ENCODE measurements at regions not wholly inside any gene's neighbourhood (a gene's known extent, or its start where the extent isn't known, plus 50 kb on each side); places are given as distances from the start of the nearest gene placed in this dataset.

DNA sequence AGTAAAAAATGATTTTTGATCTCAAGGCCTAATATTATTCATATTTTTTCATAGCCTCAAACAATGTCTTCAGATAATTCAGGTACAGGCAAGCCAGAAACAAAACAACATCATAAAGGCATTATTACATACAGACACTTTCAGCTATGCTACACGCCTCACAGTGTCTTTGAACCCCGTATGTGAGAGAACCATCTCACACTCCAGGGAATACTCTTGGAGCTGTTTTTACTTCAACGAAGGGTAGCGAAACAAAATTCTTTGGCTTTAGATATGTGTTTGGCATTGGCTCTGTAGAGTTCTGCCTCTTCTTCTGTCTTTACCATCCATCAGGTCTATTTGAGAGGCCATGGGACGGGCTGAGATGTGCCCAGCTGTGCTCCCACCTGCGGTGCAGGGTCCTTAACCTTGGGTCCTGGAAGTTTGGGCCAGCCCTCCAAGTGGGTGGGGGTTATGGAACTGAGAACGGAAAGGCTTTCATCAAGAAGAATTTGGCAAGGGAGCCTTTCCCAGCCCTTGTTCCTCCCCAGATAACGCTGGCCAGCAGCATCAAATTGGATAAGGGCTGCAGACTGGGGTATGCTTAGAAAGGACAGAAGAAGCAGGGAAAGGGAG lies 276.9 kb downstream of the TCF7L2 start:
- Histone ChIP-seq H3K9me2 (ENCODE audit: insufficient read depth, low read length) (no peaks in the 10 kb centered on the region), H3K4me3 (ENCODE audit: low read depth, low read length, poor library complexity, severe bottlenecking) (no peak overlapping the region), H3K4me2 (ENCODE audit: low read length) (no peak overlapping the region), H3K79me2 (ENCODE audit: insufficient read depth, low read depth, low read length) (no peaks in the 10 kb centered on the region), H3K36me3 (ENCODE audit: insufficient read depth, low read length) (no peaks in the 10 kb centered on the region), H3K27ac (ENCODE audit: low read depth, low read length, poor library complexity, severe bottlenecking) (no peak overlapping the region), H2AFZ (ENCODE audit: low read length) (no peak overlapping the region), H3K9me3 (ENCODE audit: low read length) (no peaks in the 10 kb centered on the region), H4K20me1 (ENCODE audit: insufficient read depth, low read length) (no peaks in the 10 kb centered on the region), H3K4me1 (ENCODE audit: insufficient read depth, low read length, poor library complexity, severe bottlenecking) (no peaks in the 10 kb centered on the region)
- CTCF ChIA-PET (ENCODE audit: unreplicated experiment), result no interaction called here
- BruUV-seq (replicated peaks), result no TSS peak
- intact Hi-C loops (cut with micrococcal nuclease; ENCODE audit: unreplicated experiment), result no loop called here
- POLR2A ChIA-PET, result no interaction called here
- TF ChIP-seq, protein P1, sequence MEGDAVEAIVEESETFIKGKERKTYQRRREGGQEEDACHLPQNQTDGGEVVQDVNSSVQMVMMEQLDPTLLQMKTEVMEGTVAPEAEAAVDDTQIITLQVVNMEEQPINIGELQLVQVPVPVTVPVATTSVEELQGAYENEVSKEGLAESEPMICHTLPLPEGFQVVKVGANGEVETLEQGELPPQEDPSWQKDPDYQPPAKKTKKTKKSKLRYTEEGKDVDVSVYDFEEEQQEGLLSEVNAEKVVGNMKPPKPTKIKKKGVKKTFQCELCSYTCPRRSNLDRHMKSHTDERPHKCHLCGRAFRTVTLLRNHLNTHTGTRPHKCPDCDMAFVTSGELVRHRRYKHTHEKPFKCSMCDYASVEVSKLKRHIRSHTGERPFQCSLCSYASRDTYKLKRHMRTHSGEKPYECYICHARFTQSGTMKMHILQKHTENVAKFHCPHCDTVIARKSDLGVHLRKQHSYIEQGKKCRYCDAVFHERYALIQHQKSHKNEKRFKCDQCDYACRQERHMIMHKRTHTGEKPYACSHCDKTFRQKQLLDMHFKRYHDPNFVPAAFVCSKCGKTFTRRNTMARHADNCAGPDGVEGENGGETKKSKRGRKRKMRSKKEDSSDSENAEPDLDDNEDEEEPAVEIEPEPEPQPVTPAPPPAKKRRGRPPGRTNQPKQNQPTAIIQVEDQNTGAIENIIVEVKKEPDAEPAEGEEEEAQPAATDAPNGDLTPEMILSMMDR (conservative IDR thresholded peaks at IDR 0.05; ENCODE audit: low read length), result no peak
- no peak for TF ChIP-seq EZH2phosphoT487 (IDR thresholded peaks at IDR 0.05; ENCODE audit: borderline replicate concordance, low read depth, low read length)
- DNase-seq (ENCODE audit: low spot score), result no peak

DNA sequence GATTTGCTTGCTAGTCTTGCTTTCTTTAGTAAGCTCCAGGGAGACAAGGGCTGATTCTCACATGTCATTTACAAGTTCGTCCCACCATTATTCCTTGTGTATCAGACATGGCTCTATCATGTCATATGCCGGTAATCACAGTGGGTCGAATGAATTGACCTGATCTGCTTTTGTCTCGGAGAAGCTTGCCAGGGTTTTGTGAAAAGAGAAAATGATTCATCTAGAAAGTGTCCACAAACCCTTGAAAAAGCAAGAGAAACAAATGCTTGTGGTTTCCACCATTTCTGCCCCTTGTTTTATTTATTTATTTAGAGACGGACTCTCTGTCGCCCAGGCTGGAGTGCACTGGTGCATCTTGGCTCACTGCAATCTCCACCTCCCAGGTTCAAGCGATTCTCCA lies 278.5 kb downstream of the TCF7L2 start:
- TF ChIP-seq, protein P1 (conservative IDR thresholded peaks at IDR 0.05; ENCODE audit: low read length), result no peak
- TF ChIP-seq EZH2phosphoT487 (IDR thresholded peaks at IDR 0.05; ENCODE audit: borderline replicate concordance, low read depth, low read length), result no peak
- POLR2A ChIA-PET, result interaction anchor here (0.5 to 1.2 kb wide), 2 partner anchors 9 to 12 kb away, joined by 3 read pairs; no protein-coding TSS in a partner anchor
- Histone ChIP-seq H2AFZ (ENCODE audit: low read length) (no peak overlapping the region), H3K4me2 (ENCODE audit: low read length) (no peak overlapping the region), H3K79me2 (ENCODE audit: insufficient read depth, low read depth, low read length) (no peaks in the 10 kb centered on the region), H3K36me3 (ENCODE audit: insufficient read depth, low read length) (no peaks in the 10 kb centered on the region), H4K20me1 (ENCODE audit: insufficient read depth, low read length) (no peaks in the 10 kb centered on the region), H3K27ac (ENCODE audit: low read depth, low read length, poor library complexity, severe bottlenecking) (no peak overlapping the region), H3K4me1 (ENCODE audit: insufficient read depth, low read length, poor library complexity, severe bottlenecking) (no peaks in the 10 kb centered on the region), H3K9me2 (ENCODE audit: insufficient read depth, low read length) (no peaks in the 10 kb centered on the region), H3K9me3 (ENCODE audit: low read length) (no peaks in the 10 kb centered on the region), H3K4me3 (ENCODE audit: low read depth, low read length, poor library complexity, severe bottlenecking) (no peak overlapping the region)
- intact Hi-C loops (cut with micrococcal nuclease; ENCODE audit: unreplicated experiment), result no loop called here
- CTCF ChIA-PET (ENCODE audit: unreplicated experiment), result no interaction called here
- no TSS peak for BruUV-seq (replicated peaks)
- no peak for DNase-seq (ENCODE audit: low spot score)

DNA sequence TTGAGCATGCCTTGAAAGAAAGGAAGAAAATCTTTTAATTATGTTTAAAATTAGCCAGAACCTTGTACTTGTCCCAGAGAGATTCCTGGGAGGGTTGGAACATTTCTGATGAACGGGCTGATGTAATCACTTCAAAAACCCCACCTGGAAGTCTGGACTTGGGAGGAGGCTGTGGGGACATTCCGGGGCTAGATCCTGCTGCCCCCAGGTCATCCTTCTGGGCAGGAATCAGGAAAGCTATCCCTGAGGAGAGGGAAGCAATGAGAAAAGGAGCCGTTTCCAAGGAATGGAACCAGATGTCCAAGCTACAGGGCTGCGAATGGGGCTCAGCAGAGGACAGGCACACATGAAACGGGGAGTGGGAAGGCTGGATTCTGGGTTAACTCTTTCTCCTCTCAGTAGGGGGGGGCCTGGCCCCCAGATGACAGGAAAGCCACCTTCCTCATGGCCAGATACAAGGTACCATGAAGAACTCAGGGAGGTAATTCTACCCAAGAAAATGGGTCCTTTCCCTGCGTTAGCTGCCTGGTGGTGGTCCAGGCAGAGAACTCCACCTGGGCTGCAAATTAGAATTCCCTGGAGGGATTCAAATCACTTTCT lies 280.1 kb downstream of the TCF7L2 start:
- Histone ChIP-seq H3K27ac (ENCODE audit: low read depth, low read length, poor library complexity, severe bottlenecking) (no peak overlapping the region), H4K20me1 (ENCODE audit: insufficient read depth, low read length) (no peaks in the 10 kb centered on the region), H3K4me1 (ENCODE audit: insufficient read depth, low read length, poor library complexity, severe bottlenecking) (no peaks in the 10 kb centered on the region), H3K4me2 (ENCODE audit: low read length) (no peak overlapping the region), H3K36me3 (ENCODE audit: insufficient read depth, low read length) (no peaks in the 10 kb centered on the region), H3K4me3 (ENCODE audit: low read depth, low read length, poor library complexity, severe bottlenecking) (no peak overlapping the region), H2AFZ (ENCODE audit: low read length) (no peak overlapping the region), H3K9me2 (ENCODE audit: insufficient read depth, low read length) (no peaks in the 10 kb centered on the region), H3K79me2 (ENCODE audit: insufficient read depth, low read depth, low read length) (no peaks in the 10 kb centered on the region), H3K9me3 (ENCODE audit: low read length) (no peaks in the 10 kb centered on the region)
- POLR2A ChIA-PET, result no interaction called here
- TF ChIP-seq, protein P1 (conservative IDR thresholded peaks at IDR 0.05; ENCODE audit: low read length), result no peak
- TF ChIP-seq EZH2phosphoT487 (IDR thresholded peaks at IDR 0.05; ENCODE audit: borderline replicate concordance, low read depth, low read length), result no peak
- no TSS peak for BruUV-seq (replicated peaks)
- CTCF ChIA-PET (ENCODE audit: unreplicated experiment), result no interaction called here
- DNase-seq (ENCODE audit: low spot score), result no peak
- intact Hi-C loops (cut with micrococcal nuclease; ENCODE audit: unreplicated experiment), result no loop called here
